B cell (primary cell): ENCODE measurements at regions not wholly inside any gene's neighbourhood (a gene's known extent, or its start where the extent isn't known, plus 50 kb on each side); places are given as distances from the start of the nearest gene placed in this dataset.

Source experiments
- ATAC-seq: fragments of 200-7000 bp; cut with Tn5 transposase; one replicate; pipeline ENCODE4 v1.10.0; 2021; ENCODE audit warnings: low read depth, mild to moderate bottlenecking, moderate number of reproducible peaks, moderate library complexity
- CTCF ChIA-PET: fragments of 350-600 bp; sonication (Branson Sonifier 250); formaldehyde crosslinking; loops from one replicate; lab custom pipeline; 2021; ENCODE audit warnings: antibody characterized with exemption, inconsistent platforms; lab: Charles Lee
- POLR2A ChIA-PET: fragments of 350-600 bp; sonication (Branson Sonifier 250); formaldehyde crosslinking; loops from one replicate; lab custom pipeline; 2021; ENCODE audit warnings: antibody characterized with exemption; lab: Charles Lee
- DNase-seq: peaks from one replicate; pipeline ENCODE4 v3.0.0; 2013
- H2AFZ ChIP-seq: 2 replicates; pipeline ENCODE4 v1.6.1; 2012; ENCODE audit warnings: mild to moderate bottlenecking, low read depth, low read length; ENCODE audit not compliant: insufficient read depth, poor library complexity, severe bottlenecking
- H3K27ac ChIP-seq, 2 donors: 1 replicate in 1 of 2; 2 replicates in 1 of 2; pipeline ENCODE4 v1.5.1; 2012 to 2013; ENCODE audit warnings: low read length in 2 of 2, mild to moderate bottlenecking in 2 of 2, moderate library complexity in 1 of 2
- H3K27me3 ChIP-seq, 4 experiments: fragments of 200-600 bp in 1 of 4; sonication (generic) in 1 of 4; replicated peaks in 1 of 4; 1 replicate in 2 of 4; 2 replicates in 2 of 4; pipeline versions ENCODE4 v1.6.1 to v1.7.0; 2013 to 2016; ENCODE audit warnings: low read length in 3 of 4, mild to moderate bottlenecking in 2 of 4, mixed read lengths in 1 of 4, moderate library complexity in 1 of 4; ENCODE audit not compliant: insufficient read depth in 4 of 4, control insufficient read depth in 3 of 4; ENCODE audit errors: control extremely low read depth in 1 of 4
- H3K36me3 ChIP-seq, 2 experiments: replicated peaks in 1 of 2; 1 replicate in 1 of 2; 2 replicates in 1 of 2; pipeline versions ENCODE4 v1.6.1 to v1.7.1; 2013; ENCODE audit warnings: low read length in 1 of 2; ENCODE audit not compliant: insufficient read depth in 2 of 2, control insufficient read depth in 1 of 2; ENCODE audit errors: control extremely low read depth in 1 of 2, extremely low read depth in 1 of 2
- H3K4me1 ChIP-seq, 2 donors: fragments of 200-600 bp in 1 of 2; sonication (generic) in 1 of 2; 1 replicate in 1 of 2; 2 replicates in 1 of 2; pipeline versions ENCODE4 v1.5.1 to v1.6.1; 2013 to 2017; ENCODE audit warnings: low read length in 2 of 2; ENCODE audit not compliant: control insufficient read depth in 2 of 2, insufficient read depth in 2 of 2
- H3K4me2 ChIP-seq: replicated peaks from 2 replicates; pipeline ENCODE3; 2012; ENCODE audit warnings: mild to moderate bottlenecking, low read depth, low read length; ENCODE audit not compliant: poor library complexity, severe bottlenecking
- H3K4me3 ChIP-seq, 5 experiments: fragments of 200-600 bp in 1 of 5; sonication (generic) in 1 of 5; 1 replicate in 3 of 5; 2 replicates in 2 of 5; pipeline versions ENCODE4 v1.5.1 to v1.7.0; 2011 to 2016; ENCODE audit warnings: low read length in 4 of 5, mild to moderate bottlenecking in 4 of 5, low read depth in 2 of 5, control low read depth in 1 of 5, moderate library complexity in 1 of 5; ENCODE audit not compliant: insufficient read depth in 1 of 5; ENCODE audit errors: control extremely low read depth in 1 of 5, extremely low read depth in 1 of 5
- H3K79me2 ChIP-seq: fragments of 200-600 bp; sonication (generic); one replicate; pipeline ENCODE4 v1.6.0; 2016; ENCODE audit warnings: low read length; ENCODE audit not compliant: control insufficient read depth, insufficient read depth
- H3K9ac ChIP-seq: fragments of 200-600 bp; sonication (generic); 2 replicates; pipeline ENCODE4 v1.6.1; 2017; ENCODE audit warnings: mild to moderate bottlenecking, low read length, moderate library complexity
- H3K9me3 ChIP-seq, 3 donors: one replicate each; pipeline versions ENCODE4 v1.6.1 to v1.7.1; 2013; ENCODE audit warnings: low read length in 2 of 3; ENCODE audit not compliant: control insufficient read depth in 2 of 3, insufficient read depth in 1 of 3; ENCODE audit errors: control extremely low read depth in 1 of 3
- H4K20me1 ChIP-seq: 2 replicates; pipeline ENCODE4 v1.6.0; 2012; ENCODE audit warnings: mild to moderate bottlenecking, low read length; ENCODE audit not compliant: insufficient read depth, control insufficient read depth, poor library complexity, severe bottlenecking
- H3K27ac Mint-ChIP-seq: one replicate; pipeline ENCODE4 v1.8.0; 2021; ENCODE audit warnings: mixed read lengths
- H3K27me3 Mint-ChIP-seq: one replicate; pipeline ENCODE4 v1.8.0; 2021; ENCODE audit warnings: mixed read lengths
- H3K4me1 Mint-ChIP-seq: one replicate; pipeline ENCODE4 v1.8.0; 2021; ENCODE audit warnings: mixed read lengths
- H3K4me3 Mint-ChIP-seq: one replicate; pipeline ENCODE4 v1.8.0; 2021; ENCODE audit warnings: mixed read lengths
- H3K9me3 Mint-ChIP-seq: one replicate; pipeline ENCODE4 v1.8.0; 2022; ENCODE audit warnings: mixed read lengths; ENCODE audit not compliant: insufficient read depth
- CTCF ChIP-seq: fragments of 200-600 bp; IDR thresholded peaks from one replicate; pipeline ENCODE4 v1.8.0; 2022; ENCODE audit warnings: antibody characterized with exemption, mild to moderate bottlenecking
- EZH2 ChIP-seq: IDR thresholded peaks from 2 replicates; pipeline ENCODE4 v1.6.1; 2012; ENCODE audit warnings: borderline replicate concordance, low read depth, mild to moderate bottlenecking, moderate library complexity, low read length; ENCODE audit not compliant: insufficient read depth, poor library complexity, severe bottlenecking
- WGBS: methylation state at CpG from one replicate; pipeline ENCODE4 v1.1.5; 2013; ENCODE audit warnings: missing lambda C conversion rate; ENCODE audit not compliant: insufficient coverage; 5-methylcytosine and 5-hydroxymethylcytosine counted together
- intact Hi-C: fragments of 100-400 bp; cut with micrococcal nuclease; formaldehyde crosslinking; loops from one replicate; pipeline ENCODE4 v1.10.0; 2022

DNA sequence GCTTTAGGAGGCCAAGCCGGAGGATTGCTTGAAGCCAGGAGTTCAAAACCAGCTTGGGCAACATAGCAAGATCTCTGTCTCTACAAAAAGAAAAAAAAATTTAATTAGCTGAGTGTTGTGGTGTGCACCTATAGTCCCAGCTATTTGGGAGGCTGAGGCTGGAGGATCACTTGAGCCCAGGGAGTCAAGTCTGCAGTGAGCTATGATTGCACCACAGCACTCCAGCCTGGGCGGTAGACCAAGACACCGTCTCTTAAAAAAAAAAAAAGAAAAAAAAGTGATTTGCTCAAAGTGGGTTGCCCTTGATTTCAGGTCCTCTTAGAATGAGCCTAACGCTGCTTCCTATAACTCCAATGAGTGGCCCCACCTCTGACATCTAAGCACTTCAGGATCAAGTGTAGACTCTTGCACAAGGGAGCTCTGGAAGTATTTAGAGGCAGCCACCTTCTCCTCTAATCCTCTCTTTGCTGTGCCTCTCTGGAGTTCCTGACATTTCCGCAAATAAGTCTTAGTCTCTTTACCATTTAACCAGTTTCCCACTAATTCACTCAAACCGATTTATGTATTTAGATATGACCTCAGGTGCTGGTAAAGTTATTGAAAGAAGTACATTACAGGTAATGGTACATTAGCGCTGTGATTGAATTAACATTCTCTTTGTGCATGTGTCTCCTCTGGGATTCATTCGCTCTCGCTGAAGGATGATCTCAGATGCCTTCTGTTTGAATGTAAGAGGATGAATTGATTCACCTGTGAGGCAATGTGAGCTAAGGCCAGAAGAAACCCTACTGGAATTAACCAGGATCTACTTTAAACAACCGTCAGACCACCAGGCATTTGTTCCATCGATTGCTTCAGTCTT, 60.8 kb upstream of the CELF2 start:
- POLR2A ChIA-PET = no interaction called here
- DNase-seq (no peak), ATAC-seq (no peak)
- no peaks in the 10 kb centered on the region for H3K4me1 ChIP-seq
- no peak overlapping the region for H3K4me3 ChIP-seq
- H2AFZ ChIP-seq = no peak overlapping the region
- no peak overlapping the region for H3K4me3 Mint-ChIP-seq
- no peaks in the 10 kb centered on the region for H3K36me3 ChIP-seq
- H3K4me1 Mint-ChIP-seq = no peaks in the 10 kb centered on the region
- TF ChIP-seq CTCF (no peak), EZH2 (no peak)
- H3K4me2 ChIP-seq = no peak overlapping the region
- WGBS = 92% methylated on average over 5 of the region's 11 CpGs
- H3K79me2 ChIP-seq = no peaks in the 10 kb centered on the region
- H3K9me3 ChIP-seq = no peaks in the 10 kb centered on the region
- intact Hi-C loops = no loop called here
- H3K9ac ChIP-seq = no peak overlapping the region
- H3K27me3 Mint-ChIP-seq = peaks cover 27% of the 10 kb centered on the region
- H4K20me1 ChIP-seq = no peaks in the 10 kb centered on the region
- H3K27me3 ChIP-seq = peaks cover 0 to 3% (median 1%) of the 10 kb centered on the region in 4 experiments
- CTCF ChIA-PET = no interaction called here
- H3K27ac ChIP-seq = no peak overlapping the region
- H3K27ac Mint-ChIP-seq = no peak overlapping the region
- H3K9me3 Mint-ChIP-seq = no peaks in the 10 kb centered on the region

GRCh38 chr10:10958041-10958440, 59.6 kb upstream of the CELF2 start:
- POLR2A ChIA-PET = no interaction called here
- Histone ChIP-seq H3K79me2 (no peaks in the 10 kb centered on the region), H4K20me1 (no peaks in the 10 kb centered on the region), H3K9ac (no peak overlapping the region), H3K36me3 (no peaks in the 10 kb centered on the region), H3K4me2 (no peak overlapping the region), H3K9me3 (no peaks in the 10 kb centered on the region), H3K27me3 (peaks cover 0 to 3% (median 1%) of the 10 kb centered on the region in 4 experiments), H3K4me3 (no peak overlapping the region), H2AFZ (no peak overlapping the region), H3K4me1 (no peaks in the 10 kb centered on the region), H3K27ac (no peak overlapping the region)
- DNase-seq (no peak), ATAC-seq (no peak)
- Mint-ChIP-seq H3K9me3 (no peaks in the 10 kb centered on the region), H3K4me1 (no peaks in the 10 kb centered on the region), H3K27ac (no peak overlapping the region), H3K27me3 (peaks cover 27% of the 10 kb centered on the region), H3K4me3 (no peak overlapping the region)
- intact Hi-C loops = no loop called here
- CTCF ChIA-PET = no interaction called here
- no peak for TF ChIP-seq CTCF
- no peak for TF ChIP-seq EZH2
- no CpG with 5 or more reads among the region's 3 CpGs for WGBS
